HL-60/S4 (cell line): ENCODE measurements at regions not wholly inside any gene's neighbourhood (a gene's known extent, or its start where the extent isn't known, plus 50 kb on each side); places are given as distances from the start of the nearest gene placed in this dataset.

Source experiments
- in situ Hi-C: fragments of 300-500 bp; cut with MboI; formaldehyde crosslinking; loops from 2 replicates; pipeline ENCODE4 v1.14.3; 2022; ENCODE audit warnings: low sequenced_read_pairs

GRCh38 chr5:68891718-68892117 lies 202.1 kb upstream of the SLC30A5 start:
- in situ Hi-C loops: no loop called here

GRCh38 chr5:68894673-68895072 lies 199.1 kb upstream of the SLC30A5 start:
- in situ Hi-C loops: no loop called here

- in situ Hi-C loops: no loop called here
Measured at GRCh38 chr5:68898951-68899471, 194.8 kb upstream of the SLC30A5 start.

GRCh38 chr5:68911840-68912690 lies 181.7 kb upstream of the SLC30A5 start:
- in situ Hi-C loops: no loop called here

- in situ Hi-C loops: no loop called here
Measured at GRCh38 chr5:68915079-68915478, 178.7 kb upstream of the SLC30A5 start.

- in situ Hi-C loops: no loop called here
Measured at GRCh38 chr5:68918306-68918705, 175.5 kb upstream of the SLC30A5 start.

GRCh38 chr5:68919988-68920490 lies 173.8 kb upstream of the SLC30A5 start:
- in situ Hi-C loops: no loop called here

- in situ Hi-C loops: no loop called here
Measured at GRCh38 chr5:68920888-68921287, 172.9 kb upstream of the SLC30A5 start.

- in situ Hi-C loops: no loop called here
Measured at GRCh38 chr5:68922172-68922987, 171.4 kb upstream of the SLC30A5 start.

GRCh38 chr5:68924481-68925145 lies 169.2 kb upstream of the SLC30A5 start:
- in situ Hi-C loops: no loop called here

GRCh38 chr5:68928617-68929302 lies 165.1 kb upstream of the SLC30A5 start:
- in situ Hi-C loops: no loop called here

GRCh38 chr5:68930139-68930538 lies 163.7 kb upstream of the SLC30A5 start:
- in situ Hi-C loops: no loop called here

- in situ Hi-C loops: no loop called here
Measured at GRCh38 chr5:68932830-68933434, 160.9 kb upstream of the SLC30A5 start.

GRCh38 chr5:68942169-68942568 lies 151.6 kb upstream of the SLC30A5 start:
- in situ Hi-C loops: no loop called here

GRCh38 chr5:68946728-68947127 lies 147.1 kb upstream of the SLC30A5 start:
- in situ Hi-C loops: no loop called here

- in situ Hi-C loops: no loop called here
Measured at GRCh38 chr5:68947986-68948385, 145.8 kb upstream of the SLC30A5 start.

- in situ Hi-C loops: no loop called here
Measured at GRCh38 chr5:68949256-68949655, 144.6 kb upstream of the SLC30A5 start.

- in situ Hi-C loops: loop anchor here (25.0 kb wide), 1 partner anchor 87 kb away; no protein-coding TSS in a partner anchor
Measured at GRCh38 chr5:68949711-68950110, 144.1 kb upstream of the SLC30A5 start.

GRCh38 chr5:68950125-68950524 lies 143.7 kb upstream of the SLC30A5 start:
- in situ Hi-C loops: loop anchor here (25.0 kb wide), 1 partner anchor 88 kb away; no protein-coding TSS in a partner anchor

GRCh38 chr5:68950930-68951329 lies 142.9 kb upstream of the SLC30A5 start:
- in situ Hi-C loops: loop anchor here (25.0 kb wide), 1 partner anchor 89 kb away; no protein-coding TSS in a partner anchor
